Tibial nerve (tissue), 4 donors: ENCODE measurements at regions not wholly inside any gene's neighbourhood (a gene's known extent, or its start where the extent isn't known, plus 50 kb on each side); places are given as distances from the start of the nearest gene placed in this dataset.
"Not testable (repeated sequence)": the region's sequence is repeated elsewhere in the genome, so short reads cannot be mapped to it uniquely, and the experiment has no call there.

Source experiments
- DNase-seq, 2 donors: peaks; one replicate each; pipeline ENCODE4 v3.0.0-alpha.2; 2019; ENCODE audit warnings: low spot score in 2 of 2
- H3K27ac ChIP-seq, 4 donors: fragments of 200-600 bp; sonication (generic) in 3 of 4; one replicate each; pipeline ENCODE4 v1.5.1; 2017 to 2019; ENCODE audit warnings: mild to moderate bottlenecking in 1 of 4
- H3K27me3 ChIP-seq, 2 donors: fragments of 200-600 bp; sonication (generic) in 1 of 2; one replicate each; pipeline versions ENCODE4 v1.5.1 to v1.6.0; 2017 to 2019
- H3K36me3 ChIP-seq, 3 donors: fragments of 200-600 bp; sonication (generic); one replicate each; pipeline ENCODE4 v1.5.1; 2018 to 2019
- H3K4me1 ChIP-seq, 4 donors: fragments of 200-600 bp; sonication (generic) in 3 of 4; one replicate each; pipeline ENCODE4 v1.5.1; 2017 to 2019
- H3K4me3 ChIP-seq, 4 donors: fragments of 200-600 bp; sonication (generic) in 3 of 4; one replicate each; pipeline ENCODE4 v1.5.1; 2017 to 2019; ENCODE audit warnings: mild to moderate bottlenecking in 1 of 4, moderate library complexity in 1 of 4
- H3K9me3 ChIP-seq, 4 donors: fragments of 200-600 bp; sonication (generic) in 3 of 4; one replicate each; pipeline ENCODE4 v1.5.1; 2017 to 2019
- CTCF ChIP-seq, 5 experiments: fragments of 200-600 bp in 3 of 5; fragments of 450-650 bp in 2 of 5; sonication (generic) in 3 of 5; IDR thresholded peaks; one replicate each; pipeline ENCODE4 v1.5.1; 2016 to 2019; ENCODE audit warnings: antibody characterized with exemption in 5 of 5, mild to moderate bottlenecking in 3 of 5, moderate library complexity in 2 of 5
- EP300 ChIP-seq, 2 donors: sonication (generic); formaldehyde crosslinking; IDR thresholded peaks; one replicate each; pipeline ENCODE4 v1.6.1; 2017; ENCODE audit warnings: antibody characterized with exemption in 2 of 2, mild to moderate bottlenecking in 1 of 2
- POLR2A ChIP-seq, 2 donors: fragments of 450-650 bp; IDR thresholded peaks; one replicate each; pipeline ENCODE4 v1.6.1; 2017; ENCODE audit warnings: antibody characterized with exemption in 2 of 2, mild to moderate bottlenecking in 2 of 2, moderate library complexity in 2 of 2
- WGBS, 2 donors: methylation state at CpG; one replicate each; pipeline ENCODE4 v1.1.5; 2018; 5-methylcytosine and 5-hydroxymethylcytosine counted together

DNA sequence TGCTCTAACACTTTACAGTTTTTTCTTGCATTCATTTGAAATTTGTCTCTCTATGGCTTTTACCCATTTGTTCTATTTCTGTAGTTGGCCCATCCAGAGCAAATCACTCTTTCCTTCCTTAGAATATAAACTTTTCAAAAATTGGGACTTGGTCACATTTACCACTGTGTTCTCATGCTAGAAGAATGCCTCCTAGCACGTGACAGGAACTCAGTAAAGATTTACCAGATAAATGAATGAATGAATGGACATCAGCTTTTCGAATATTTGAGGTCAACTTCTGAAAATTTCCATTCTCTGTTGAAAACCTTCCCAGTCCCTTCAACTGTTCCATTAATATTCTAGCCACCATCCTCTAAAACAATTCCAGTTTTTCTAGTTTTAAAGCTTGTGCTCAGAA lies 294.5 kb downstream of the CD83 start:
- no peak for DNase-seq
- no peaks in the 10 kb centered on the region for H3K36me3 ChIP-seq
- 64 to 76% methylated on average over 2 of the region's 2 CpGs for WGBS, 2 donors

DNA sequence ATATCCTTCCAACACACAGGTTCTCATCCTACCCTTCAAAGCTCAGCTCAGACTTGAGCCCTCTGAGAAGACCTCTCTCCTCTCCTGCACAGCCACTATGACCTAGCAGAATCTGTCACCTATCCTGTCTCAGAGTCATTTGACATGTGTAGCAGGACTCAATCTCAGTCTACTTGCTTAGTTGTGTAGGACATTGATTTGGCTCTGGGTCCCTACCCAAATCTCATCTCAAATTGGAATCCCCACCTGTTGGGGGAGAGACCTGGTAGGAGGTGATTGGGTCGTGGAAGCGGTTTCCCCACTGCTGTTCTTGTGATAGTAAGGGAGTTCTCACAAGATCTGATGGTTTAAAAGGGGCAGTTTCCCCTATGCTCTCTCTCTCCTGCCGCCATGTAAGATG lies 297.9 kb downstream of the CD83 start:
- no peak for DNase-seq
- no peaks in the 10 kb centered on the region for H3K27me3 ChIP-seq
- H3K27ac ChIP-seq = no peak overlapping the region
- H3K36me3 ChIP-seq = no peaks in the 10 kb centered on the region
- H3K9me3 ChIP-seq = no peaks in the 10 kb centered on the region
- 93 to 95% methylated on average over 3 of the region's 3 CpGs for WGBS, 2 donors
- no peak overlapping the region for H3K4me3 ChIP-seq
- TF ChIP-seq EP300 (IDR thresholded peaks at IDR 0.05) = no peak
- TF ChIP-seq POLR2A (IDR thresholded peaks at IDR 0.05) = no peak
- TF ChIP-seq CTCF (IDR thresholded peaks at IDR 0.05) = no peak
- no peaks in the 10 kb centered on the region for H3K4me1 ChIP-seq

More for the DNA sequence above, 294.5 kb downstream of the CD83 start:
- Histone ChIP-seq H3K27ac (no peak overlapping the region), H3K9me3 (no peaks in the 10 kb centered on the region), H3K4me1 (no peaks in the 10 kb centered on the region), H3K27me3 (no peaks in the 10 kb centered on the region), H3K4me3 (no peak overlapping the region)
- no peak for TF ChIP-seq CTCF (IDR thresholded peaks at IDR 0.05)

GRCh38 chr6:14417377-14417776 lies 299.8 kb downstream of the CD83 start:
- no peak for TF ChIP-seq EP300 (IDR thresholded peaks at IDR 0.05)
- no peak for TF ChIP-seq POLR2A (IDR thresholded peaks at IDR 0.05)
- no peak for TF ChIP-seq CTCF (IDR thresholded peaks at IDR 0.05)
- no peaks in the 10 kb centered on the region for H3K27me3 ChIP-seq
- H3K4me3 ChIP-seq = no peak overlapping the region
- DNase-seq = no peak
- WGBS, 2 donors = 88 to 90% methylated on average over 2 of the region's 2 CpGs
- H3K4me1 ChIP-seq = no peaks in the 10 kb centered on the region
- H3K27ac ChIP-seq = no peak overlapping the region
- no peaks in the 10 kb centered on the region for H3K9me3 ChIP-seq
- no peaks in the 10 kb centered on the region for H3K36me3 ChIP-seq

DNA sequence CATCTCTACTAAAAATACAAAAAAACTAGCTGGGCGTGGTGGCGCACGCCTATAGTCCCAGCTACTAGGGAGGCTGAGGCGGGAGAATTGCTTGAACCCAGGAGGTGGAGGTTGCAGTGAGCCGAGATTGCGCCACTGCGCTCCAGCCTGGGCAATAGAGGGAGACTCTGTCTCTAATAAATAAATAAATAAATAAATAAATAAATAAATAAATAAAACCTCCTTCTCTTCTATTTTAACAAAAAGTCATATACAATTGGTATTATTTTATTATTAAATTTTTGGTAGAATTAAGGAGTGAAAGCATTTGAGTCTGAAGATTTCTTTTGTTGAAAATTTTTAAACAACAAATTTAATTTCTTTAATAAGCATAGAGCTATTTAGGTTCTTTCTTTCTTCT lies 301.7 kb downstream of the CD83 start:
- not testable (repeated sequence) for H3K36me3 ChIP-seq, H3K27me3 ChIP-seq, H3K27ac ChIP-seq, H3K9me3 ChIP-seq, H3K4me1 ChIP-seq, H3K4me3 ChIP-seq, DNase-seq
- 87 to 89% methylated on average over 7 of the region's 7 CpGs for WGBS, 2 donors

- H3K36me3 ChIP-seq = no peaks in the 10 kb centered on the region
- no peak overlapping the region for H3K4me3 ChIP-seq
- H3K27ac ChIP-seq = no peak overlapping the region
- DNase-seq = no peak
- WGBS, 2 donors = 92 to 93% methylated on average over 6 of the region's 6 CpGs
- H3K27me3 ChIP-seq = no peaks in the 10 kb centered on the region
- H3K9me3 ChIP-seq = no peaks in the 10 kb centered on the region
- no peak for TF ChIP-seq CTCF (IDR thresholded peaks at IDR 0.05)
- TF ChIP-seq POLR2A (IDR thresholded peaks at IDR 0.05) = no peak
- no peak for TF ChIP-seq EP300 (IDR thresholded peaks at IDR 0.05)
- H3K4me1 ChIP-seq = no peaks in the 10 kb centered on the region
Measured at GRCh38 chr6:14422061-14422460, 304.5 kb downstream of the CD83 start.

DNA sequence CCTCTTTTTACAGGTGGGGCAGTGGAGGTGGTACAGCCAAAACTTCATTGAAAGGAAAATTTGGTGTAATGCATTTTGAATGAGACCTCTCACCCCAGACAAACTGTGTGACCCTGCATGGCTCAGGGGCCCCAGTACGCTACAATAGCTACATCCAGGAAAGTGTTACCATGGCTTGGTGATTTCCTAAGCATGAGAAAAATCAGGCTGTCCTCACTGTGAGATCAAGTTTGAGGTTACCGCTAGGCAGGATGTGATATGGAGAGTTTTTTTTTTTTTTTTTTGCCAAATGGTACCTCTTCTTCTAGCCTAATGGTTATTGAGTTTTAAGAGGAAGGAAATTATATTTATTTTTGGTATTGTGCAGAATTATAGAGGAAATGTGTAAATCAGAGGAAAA lies 305.3 kb downstream of the CD83 start:
- 49 to 61% methylated on average over 2 of the region's 2 CpGs for WGBS, 2 donors
- DNase-seq = no peak

More for the DNA sequence above, 305.3 kb downstream of the CD83 start:
- Histone ChIP-seq H3K9me3 (no peaks in the 10 kb centered on the region), H3K36me3 (no peaks in the 10 kb centered on the region), H3K27ac (no peak overlapping the region), H3K4me1 (no peaks in the 10 kb centered on the region), H3K4me3 (no peak overlapping the region), H3K27me3 (no peaks in the 10 kb centered on the region)
- TF ChIP-seq CTCF (IDR thresholded peaks at IDR 0.05) (no peak), POLR2A (IDR thresholded peaks at IDR 0.05) (no peak), EP300 (IDR thresholded peaks at IDR 0.05) (no peak)
